Uterus (tissue), 3 donors: ENCODE measurements at regions not wholly inside any gene's neighbourhood (a gene's known extent, or its start where the extent isn't known, plus 50 kb on each side); places are given as distances from the start of the nearest gene placed in this dataset.

Experiments
- DNase-seq, 2 donors: peaks; one replicate each; pipeline ENCODE4 v3.0.0-alpha.2; 2019 to 2020
- H3K27ac ChIP-seq, 2 donors: fragments of 200-600 bp; sonication (generic); 1 replicate in 1 of 2; 2 replicates in 1 of 2; pipeline ENCODE4 v1.5.1; 2016 to 2018
- H3K27me3 ChIP-seq, 2 donors: fragments of 200-600 bp; sonication (generic); one replicate each; pipeline ENCODE4 v1.5.1; 2018 to 2019; ENCODE audit warnings: control low read depth in 1 of 2
- H3K36me3 ChIP-seq, 2 donors: fragments of 200-600 bp; sonication (generic); one replicate each; pipeline ENCODE4 v1.5.1; 2019; ENCODE audit warnings: control low read depth in 1 of 2
- H3K4me1 ChIP-seq, 2 donors: fragments of 200-600 bp; sonication (generic); one replicate each; pipeline ENCODE4 v1.5.1; 2018 to 2019; ENCODE audit warnings: control low read depth in 1 of 2
- H3K4me3 ChIP-seq, 2 donors: fragments of 200-600 bp; sonication (generic); 1 replicate in 1 of 2; 2 replicates in 1 of 2; pipeline ENCODE4 v1.5.1; 2018 to 2019; ENCODE audit warnings: mild to moderate bottlenecking in 1 of 2
- H3K9me3 ChIP-seq, 2 donors: fragments of 200-600 bp; sonication (generic); one replicate each; pipeline ENCODE4 v1.5.1; 2019; ENCODE audit warnings: control low read depth in 1 of 2
- POLR2A ChIP-seq, 2 donors: fragments of 450-650 bp; IDR thresholded peaks; one replicate each; pipeline ENCODE4 v1.6.1; 2016; ENCODE audit warnings: antibody characterized with exemption in 2 of 2, mild to moderate bottlenecking in 1 of 2, moderate library complexity in 1 of 2
- intact Hi-C: fragments of 100-400 bp; cut with DNase I; formaldehyde crosslinking; loops from one replicate; pipeline ENCODE4 v1.15.1; 2023; ENCODE audit warnings: low total_unique reads
- TF ChIP-seq, protein P1 (sequence below), 4 experiments: fragments of 200-600 bp in 2 of 4; fragments of 450-650 bp in 2 of 4; sonication (generic) in 2 of 4; IDR thresholded peaks; one replicate each; pipeline ENCODE4 v1.5.1; 2016 to 2019; ENCODE audit warnings: antibody characterized with exemption in 4 of 4, mild to moderate bottlenecking in 2 of 4, moderate library complexity in 1 of 4
- donor health status: DM: yes; HTN: yes; CAD: no.

DNA sequence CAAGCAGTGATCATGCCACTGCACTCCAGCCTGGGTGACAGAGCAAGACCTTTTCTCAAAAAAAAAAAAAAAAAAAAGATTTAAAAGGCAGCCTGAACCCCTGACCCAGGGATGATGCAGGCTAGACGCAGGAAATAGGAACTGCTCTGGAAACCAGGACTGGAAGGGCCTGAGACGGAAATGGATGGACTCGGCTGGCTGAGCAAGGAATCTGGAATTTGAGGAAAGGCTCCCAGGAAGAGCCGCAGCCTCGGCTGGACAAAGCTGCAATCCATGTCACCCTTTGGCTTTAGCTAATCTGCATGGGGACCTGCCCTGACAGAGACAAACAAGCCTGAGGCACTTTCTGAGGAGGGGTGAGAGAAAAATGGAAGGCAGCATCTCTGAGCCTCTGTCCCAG is 55.0 kb upstream of the DAPL1 start:
- H3K27me3 ChIP-seq, result no peaks in the 10 kb centered on the region
- H3K27ac ChIP-seq, result no peak overlapping the region
- no peak for DNase-seq
- intact Hi-C loops, result loop anchor here (10.0 kb wide), 1 partner anchor 715 kb away; no protein-coding TSS in a partner anchor
- no peak overlapping the region for H3K4me3 ChIP-seq
- TF ChIP-seq, protein P1, sequence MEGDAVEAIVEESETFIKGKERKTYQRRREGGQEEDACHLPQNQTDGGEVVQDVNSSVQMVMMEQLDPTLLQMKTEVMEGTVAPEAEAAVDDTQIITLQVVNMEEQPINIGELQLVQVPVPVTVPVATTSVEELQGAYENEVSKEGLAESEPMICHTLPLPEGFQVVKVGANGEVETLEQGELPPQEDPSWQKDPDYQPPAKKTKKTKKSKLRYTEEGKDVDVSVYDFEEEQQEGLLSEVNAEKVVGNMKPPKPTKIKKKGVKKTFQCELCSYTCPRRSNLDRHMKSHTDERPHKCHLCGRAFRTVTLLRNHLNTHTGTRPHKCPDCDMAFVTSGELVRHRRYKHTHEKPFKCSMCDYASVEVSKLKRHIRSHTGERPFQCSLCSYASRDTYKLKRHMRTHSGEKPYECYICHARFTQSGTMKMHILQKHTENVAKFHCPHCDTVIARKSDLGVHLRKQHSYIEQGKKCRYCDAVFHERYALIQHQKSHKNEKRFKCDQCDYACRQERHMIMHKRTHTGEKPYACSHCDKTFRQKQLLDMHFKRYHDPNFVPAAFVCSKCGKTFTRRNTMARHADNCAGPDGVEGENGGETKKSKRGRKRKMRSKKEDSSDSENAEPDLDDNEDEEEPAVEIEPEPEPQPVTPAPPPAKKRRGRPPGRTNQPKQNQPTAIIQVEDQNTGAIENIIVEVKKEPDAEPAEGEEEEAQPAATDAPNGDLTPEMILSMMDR (IDR thresholded peaks at IDR 0.05), result no peak
- no peak for TF ChIP-seq POLR2A (IDR thresholded peaks at IDR 0.05)
- no peaks in the 10 kb centered on the region for H3K4me1 ChIP-seq
- no peaks in the 10 kb centered on the region for H3K36me3 ChIP-seq
- no peaks in the 10 kb centered on the region for H3K9me3 ChIP-seq

DNA sequence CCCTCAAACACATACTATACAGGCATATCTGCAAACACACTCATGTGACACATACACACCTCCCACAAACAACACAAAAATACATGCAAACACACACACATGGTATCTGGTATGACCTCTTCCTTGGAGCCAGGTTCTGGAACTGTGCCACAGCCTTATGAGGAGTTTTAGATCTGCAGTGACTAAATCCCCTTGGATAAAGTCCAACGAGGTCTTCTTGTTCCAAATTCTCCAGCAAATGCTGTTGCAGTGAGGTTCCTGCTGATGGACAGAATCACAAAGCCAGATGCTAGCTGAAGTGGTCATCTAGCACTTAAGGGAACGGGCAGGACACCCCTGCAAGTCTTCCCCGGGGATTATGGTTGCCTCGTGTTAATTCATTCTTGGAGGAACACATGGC is 54.5 kb upstream of the DAPL1 start:
- H3K27ac ChIP-seq, result no peak overlapping the region
- intact Hi-C loops, result loop anchor here (10.0 kb wide), 1 partner anchor 716 kb away; no protein-coding TSS in a partner anchor

DNA sequence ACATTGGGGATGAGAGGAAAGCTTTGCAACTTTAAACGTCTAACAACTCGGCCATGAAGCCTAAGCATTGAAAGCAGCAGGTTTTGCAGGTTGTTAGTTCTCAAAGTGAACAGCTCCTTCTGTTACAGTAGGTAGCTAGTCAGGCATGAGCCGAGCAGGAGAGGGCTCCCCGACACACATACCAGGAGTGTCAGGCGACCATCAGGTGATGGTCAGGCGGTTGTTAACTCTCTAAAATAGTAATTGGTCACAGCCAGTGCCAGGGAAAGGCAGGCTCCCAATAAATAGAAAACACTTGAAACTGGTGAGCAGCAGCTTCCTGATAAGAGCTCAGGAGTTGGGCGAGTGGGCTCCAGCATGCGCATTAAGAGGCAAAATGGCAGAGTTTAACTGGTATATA is 53.5 kb upstream of the DAPL1 start:
- H3K9me3 ChIP-seq, result no peaks in the 10 kb centered on the region
- no peaks in the 10 kb centered on the region for H3K36me3 ChIP-seq
- no peak overlapping the region for H3K4me3 ChIP-seq
- DNase-seq, result no peak
- no peaks in the 10 kb centered on the region for H3K4me1 ChIP-seq
- TF ChIP-seq, protein P1 (IDR thresholded peaks at IDR 0.05), result no peak
- no peak for TF ChIP-seq POLR2A (IDR thresholded peaks at IDR 0.05)
- no peak overlapping the region for H3K27ac ChIP-seq
- intact Hi-C loops, result loop anchor here (10.0 kb wide), 1 partner anchor 717 kb away; no protein-coding TSS in a partner anchor
- H3K27me3 ChIP-seq, result no peaks in the 10 kb centered on the region

More for the DNA sequence above, 54.5 kb upstream of the DAPL1 start:
- Histone ChIP-seq H3K27me3 (no peaks in the 10 kb centered on the region), H3K9me3 (no peaks in the 10 kb centered on the region), H3K4me3 (no peak overlapping the region), H3K4me1 (no peaks in the 10 kb centered on the region), H3K36me3 (no peaks in the 10 kb centered on the region)
- TF ChIP-seq, protein P1 (IDR thresholded peaks at IDR 0.05), result no peak
- TF ChIP-seq POLR2A (IDR thresholded peaks at IDR 0.05), result no peak
- no peak for DNase-seq

DNA sequence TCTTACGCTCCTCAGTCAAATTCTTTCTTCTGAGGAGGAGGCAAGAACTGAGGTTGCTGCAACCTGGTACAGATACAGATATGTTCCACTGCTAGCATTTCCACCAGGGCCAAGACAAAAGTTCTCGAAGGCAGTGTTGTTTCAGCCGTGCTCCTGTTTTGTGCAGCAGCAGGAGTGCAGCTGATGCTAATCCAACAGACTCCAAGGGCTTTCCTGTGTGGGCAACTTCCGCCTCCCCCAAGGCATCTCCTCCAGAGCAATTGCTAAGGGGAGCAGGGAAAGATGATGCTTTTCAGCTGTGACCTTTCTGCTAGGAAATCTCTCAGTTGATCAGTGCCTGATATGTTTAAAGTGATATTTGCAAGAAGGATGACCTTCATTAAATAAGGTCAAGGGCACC is 52.6 kb upstream of the DAPL1 start:
- intact Hi-C loops, result loop anchor here (10.0 kb wide), 1 partner anchor 718 kb away; no protein-coding TSS in a partner anchor
- TF ChIP-seq POLR2A (IDR thresholded peaks at IDR 0.05), result no peak
- TF ChIP-seq, protein P1 (IDR thresholded peaks at IDR 0.05), result no peak
- no peak for DNase-seq

DNA sequence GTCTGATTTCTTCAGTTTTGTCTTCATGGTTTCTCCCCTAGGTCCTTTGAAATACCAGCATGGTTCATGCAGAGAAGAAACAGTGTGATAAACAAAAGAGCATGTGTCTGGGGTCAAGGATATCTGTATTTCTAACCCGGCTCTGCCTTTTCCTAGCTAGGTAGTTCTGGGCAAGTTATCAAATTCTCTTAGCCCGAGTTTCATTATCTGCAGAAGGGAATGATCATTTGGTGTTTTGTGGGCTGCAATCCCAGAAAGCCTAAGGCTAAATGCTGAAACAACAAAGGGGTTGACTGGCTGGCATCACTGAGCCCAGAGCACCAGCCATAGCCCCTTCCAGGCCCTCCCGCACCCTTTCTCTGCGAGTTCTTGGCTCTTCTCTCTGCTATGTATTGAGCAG is 51.7 kb upstream of the DAPL1 start:
- no peak overlapping the region for H3K27ac ChIP-seq
- intact Hi-C loops, result loop anchor here (10.0 kb wide), 1 partner anchor 719 kb away; no protein-coding TSS in a partner anchor
- no peaks in the 10 kb centered on the region for H3K27me3 ChIP-seq
- DNase-seq, result no peak
- no peaks in the 10 kb centered on the region for H3K36me3 ChIP-seq
- no peak overlapping the region for H3K4me3 ChIP-seq
- no peaks in the 10 kb centered on the region for H3K9me3 ChIP-seq
- no peaks in the 10 kb centered on the region for H3K4me1 ChIP-seq
- TF ChIP-seq, protein P1 (IDR thresholded peaks at IDR 0.05), result no peak
- no peak for TF ChIP-seq POLR2A (IDR thresholded peaks at IDR 0.05)

More for the DNA sequence above, 52.6 kb upstream of the DAPL1 start:
- H3K36me3 ChIP-seq, result no peaks in the 10 kb centered on the region
- H3K4me3 ChIP-seq, result no peak overlapping the region
- no peaks in the 10 kb centered on the region for H3K9me3 ChIP-seq
- no peak overlapping the region for H3K27ac ChIP-seq
- H3K4me1 ChIP-seq, result no peaks in the 10 kb centered on the region
- no peaks in the 10 kb centered on the region for H3K27me3 ChIP-seq
